Vagina (tissue), 2 donors: ENCODE measurements at regions not wholly inside any gene's neighbourhood (a gene's known extent, or its start where the extent isn't known, plus 50 kb on each side); places are given as distances from the start of the nearest gene placed in this dataset.

Experiments
- POLR2A ChIP-seq, 2 donors: fragments of 450-650 bp; IDR thresholded peaks; one replicate each; pipeline ENCODE4 v1.6.1; 2017; ENCODE audit warnings: antibody characterized with exemption in 2 of 2, mild to moderate bottlenecking in 2 of 2, moderate library complexity in 2 of 2
- POLR2AphosphoS5 ChIP-seq, 2 donors: sonication (generic); formaldehyde crosslinking; IDR thresholded peaks; one replicate each; pipeline ENCODE4 v1.9.0; 2017; ENCODE audit warnings: antibody characterized with exemption in 2 of 2, mild to moderate bottlenecking in 2 of 2, low read depth in 1 of 2; ENCODE audit not compliant: insufficient read depth in 1 of 2
- TF ChIP-seq, protein P1 (sequence below), 3 experiments: fragments of 450-650 bp in 2 of 3; fragments of 200-600 bp in 1 of 3; sonication (generic) in 1 of 3; IDR thresholded peaks; one replicate each; pipeline ENCODE4 v1.5.1; 2017 to 2019; ENCODE audit warnings: antibody characterized with exemption in 3 of 3, mild to moderate bottlenecking in 2 of 3, moderate library complexity in 2 of 3

GRCh38 chr17:13761038-13761603, 159.4 kb upstream of the HS3ST3A1 start:
- TF ChIP-seq POLR2AphosphoS5 (IDR thresholded peaks at IDR 0.05; ENCODE audit: insufficient read depth in 1 of 2, low read depth in 1 of 2) (no peak), POLR2A (IDR thresholded peaks at IDR 0.05) (no peak)
- TF ChIP-seq, protein P1, sequence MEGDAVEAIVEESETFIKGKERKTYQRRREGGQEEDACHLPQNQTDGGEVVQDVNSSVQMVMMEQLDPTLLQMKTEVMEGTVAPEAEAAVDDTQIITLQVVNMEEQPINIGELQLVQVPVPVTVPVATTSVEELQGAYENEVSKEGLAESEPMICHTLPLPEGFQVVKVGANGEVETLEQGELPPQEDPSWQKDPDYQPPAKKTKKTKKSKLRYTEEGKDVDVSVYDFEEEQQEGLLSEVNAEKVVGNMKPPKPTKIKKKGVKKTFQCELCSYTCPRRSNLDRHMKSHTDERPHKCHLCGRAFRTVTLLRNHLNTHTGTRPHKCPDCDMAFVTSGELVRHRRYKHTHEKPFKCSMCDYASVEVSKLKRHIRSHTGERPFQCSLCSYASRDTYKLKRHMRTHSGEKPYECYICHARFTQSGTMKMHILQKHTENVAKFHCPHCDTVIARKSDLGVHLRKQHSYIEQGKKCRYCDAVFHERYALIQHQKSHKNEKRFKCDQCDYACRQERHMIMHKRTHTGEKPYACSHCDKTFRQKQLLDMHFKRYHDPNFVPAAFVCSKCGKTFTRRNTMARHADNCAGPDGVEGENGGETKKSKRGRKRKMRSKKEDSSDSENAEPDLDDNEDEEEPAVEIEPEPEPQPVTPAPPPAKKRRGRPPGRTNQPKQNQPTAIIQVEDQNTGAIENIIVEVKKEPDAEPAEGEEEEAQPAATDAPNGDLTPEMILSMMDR (IDR thresholded peaks at IDR 0.05): no peak
